HG02981 (cell line): ENCODE measurements at regions not wholly inside any gene's neighbourhood (a gene's known extent, or its start where the extent isn't known, plus 50 kb on each side); places are given as distances from the start of the nearest gene placed in this dataset.

ENCODE experiments used
- ATAC-seq: cut with Tn5 transposase; IDR thresholded peaks from one replicate; pipeline ENCODE4 v1.9.1; 2021; ENCODE audit warnings: mild to moderate bottlenecking, moderate library complexity; ENCODE audit not compliant: unreplicated experiment

GRCh38 chr20:12773936-12774335, 234.8 kb upstream of the SPTLC3 start:
- ATAC-seq: no peak

GRCh38 chr20:12775041-12775440, 233.7 kb upstream of the SPTLC3 start:
- no peak for ATAC-seq

- ATAC-seq: no peak
Measured at GRCh38 chr20:12777016-12777415, 231.8 kb upstream of the SPTLC3 start.

- no peak for ATAC-seq
Measured at GRCh38 chr20:12786276-12786675, 222.5 kb upstream of the SPTLC3 start.

GRCh38 chr20:12788632-12789299, 220.0 kb upstream of the SPTLC3 start:
- ATAC-seq: no peak

GRCh38 chr20:12790859-12791258, 217.9 kb upstream of the SPTLC3 start:
- no peak for ATAC-seq

GRCh38 chr20:12798286-12798685, 210.5 kb upstream of the SPTLC3 start:
- no peak for ATAC-seq

GRCh38 chr20:12808006-12808567, 200.7 kb upstream of the SPTLC3 start:
- no peak for ATAC-seq

GRCh38 chr20:12815231-12815768, 193.5 kb upstream of the SPTLC3 start:
- no peak for ATAC-seq

- no peak for ATAC-seq
Measured at GRCh38 chr20:12815778-12816408, 192.9 kb upstream of the SPTLC3 start.

GRCh38 chr20:12821249-12821648, 187.5 kb upstream of the SPTLC3 start:
- ATAC-seq: no peak

GRCh38 chr20:12823734-12824133, 185.0 kb upstream of the SPTLC3 start:
- no peak for ATAC-seq

- ATAC-seq: no peak
Measured at GRCh38 chr20:12824328-12825225, 184.2 kb upstream of the SPTLC3 start.

- no peak for ATAC-seq
Measured at GRCh38 chr20:12825226-12825595, 183.6 kb upstream of the SPTLC3 start.

- ATAC-seq: no peak
Measured at GRCh38 chr20:12827816-12828385, 180.9 kb upstream of the SPTLC3 start.

GRCh38 chr20:12829170-12829569, 179.6 kb upstream of the SPTLC3 start:
- no peak for ATAC-seq

- no peak for ATAC-seq
Measured at GRCh38 chr20:12833861-12834260, 174.9 kb upstream of the SPTLC3 start.

GRCh38 chr20:12835999-12836398, 172.8 kb upstream of the SPTLC3 start:
- no peak for ATAC-seq

GRCh38 chr20:12837646-12838045, 171.1 kb upstream of the SPTLC3 start:
- no peak for ATAC-seq

GRCh38 chr20:12838261-12838866, 170.4 kb upstream of the SPTLC3 start:
- ATAC-seq: no peak
